Right atrium auricular region (tissue), 2 donors: ENCODE measurements at regions not wholly inside any gene's neighbourhood (a gene's known extent, or its start where the extent isn't known, plus 50 kb on each side); places are given as distances from the start of the nearest gene placed in this dataset.
"Not testable (repeated sequence)": the region's sequence is repeated elsewhere in the genome, so short reads cannot be mapped to it uniquely, and the experiment has no call there.

Experiments used
- DNase-seq: peaks from one replicate; pipeline ENCODE4 v3.0.0-alpha.2; 2019; ENCODE audit warnings: low spot score
- H3K27ac ChIP-seq, 2 donors: fragments of 200-600 bp; sonication (generic); 1 replicate in 1 of 2; 2 replicates in 1 of 2; pipeline ENCODE4 v1.5.1; 2016 to 2019
- H3K27me3 ChIP-seq, 2 donors: fragments of 200-600 bp; sonication (generic); one replicate each; pipeline versions ENCODE4 v1.5.1 to v1.6.0; 2017 to 2019
- H3K36me3 ChIP-seq: fragments of 200-600 bp; sonication (generic); one replicate; pipeline ENCODE4 v1.5.1; 2016
- H3K4me1 ChIP-seq, 2 donors: fragments of 200-600 bp; sonication (generic); one replicate each; pipeline versions ENCODE4 v1.5.1 to v1.6.0; 2017 to 2019
- H3K4me3 ChIP-seq, 2 donors: fragments of 200-600 bp; sonication (generic); 1 replicate in 1 of 2; 2 replicates in 1 of 2; pipeline ENCODE4 v1.5.1; 2017 to 2019; ENCODE audit warnings: mild to moderate bottlenecking in 1 of 2, moderate library complexity in 1 of 2
- H3K9me3 ChIP-seq, 2 donors: fragments of 200-600 bp; sonication (generic); one replicate each; pipeline ENCODE4 v1.5.1; 2019
- CTCF ChIP-seq, 2 donors: fragments of 200-600 bp; sonication (generic); IDR thresholded peaks; one replicate each; pipeline ENCODE4 v1.5.1; 2019; ENCODE audit warnings: antibody characterized with exemption in 2 of 2

GRCh38 chr6:80519811-80520594 lies 413.5 kb downstream of the BCKDHB start:
- Histone ChIP-seq H3K27me3 (no peaks in the 10 kb centered on the region), H3K4me1 (no peaks in the 10 kb centered on the region), H3K27ac (no peak overlapping the region), H3K9me3 (no peaks in the 10 kb centered on the region), H3K4me3 (no peak overlapping the region), H3K36me3 (no peaks in the 10 kb centered on the region)
- no peak for DNase-seq
- no peak for TF ChIP-seq CTCF (IDR thresholded peaks at IDR 0.05)

DNA sequence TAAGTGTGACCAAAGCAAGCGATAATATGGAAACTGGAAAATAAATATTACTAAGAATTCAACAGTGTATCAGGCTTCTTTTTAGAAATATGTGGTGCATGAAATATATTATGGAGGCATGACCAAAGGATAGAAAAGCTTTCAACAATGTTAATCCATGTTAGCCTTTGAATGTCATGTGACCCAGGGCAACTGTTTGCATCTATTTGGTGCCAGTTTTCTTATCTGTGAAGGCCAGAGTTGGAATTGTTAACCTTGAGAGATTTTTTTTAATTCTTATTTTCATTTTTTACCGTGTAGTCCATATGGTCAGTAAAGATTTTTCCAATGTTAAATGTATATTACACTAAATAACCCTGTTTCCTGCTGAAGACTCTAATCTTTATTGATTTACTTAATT lies 411.1 kb downstream of the BCKDHB start:
- DNase-seq = no peak
- Histone ChIP-seq H3K4me1 (no peaks in the 10 kb centered on the region), H3K36me3 (no peaks in the 10 kb centered on the region), H3K4me3 (no peak overlapping the region), H3K27ac (no peak overlapping the region), H3K9me3 (no peaks in the 10 kb centered on the region), H3K27me3 (no peaks in the 10 kb centered on the region)
- no peak for TF ChIP-seq CTCF (IDR thresholded peaks at IDR 0.05)

- H3K27ac ChIP-seq, H3K27me3 ChIP-seq, H3K9me3 ChIP-seq, H3K4me3 ChIP-seq, H3K4me1 ChIP-seq, H3K36me3 ChIP-seq, DNase-seq: not testable (repeated sequence)
Observed at GRCh38 chr6:80510521-80510920, 404.1 kb downstream of the BCKDHB start.

DNA sequence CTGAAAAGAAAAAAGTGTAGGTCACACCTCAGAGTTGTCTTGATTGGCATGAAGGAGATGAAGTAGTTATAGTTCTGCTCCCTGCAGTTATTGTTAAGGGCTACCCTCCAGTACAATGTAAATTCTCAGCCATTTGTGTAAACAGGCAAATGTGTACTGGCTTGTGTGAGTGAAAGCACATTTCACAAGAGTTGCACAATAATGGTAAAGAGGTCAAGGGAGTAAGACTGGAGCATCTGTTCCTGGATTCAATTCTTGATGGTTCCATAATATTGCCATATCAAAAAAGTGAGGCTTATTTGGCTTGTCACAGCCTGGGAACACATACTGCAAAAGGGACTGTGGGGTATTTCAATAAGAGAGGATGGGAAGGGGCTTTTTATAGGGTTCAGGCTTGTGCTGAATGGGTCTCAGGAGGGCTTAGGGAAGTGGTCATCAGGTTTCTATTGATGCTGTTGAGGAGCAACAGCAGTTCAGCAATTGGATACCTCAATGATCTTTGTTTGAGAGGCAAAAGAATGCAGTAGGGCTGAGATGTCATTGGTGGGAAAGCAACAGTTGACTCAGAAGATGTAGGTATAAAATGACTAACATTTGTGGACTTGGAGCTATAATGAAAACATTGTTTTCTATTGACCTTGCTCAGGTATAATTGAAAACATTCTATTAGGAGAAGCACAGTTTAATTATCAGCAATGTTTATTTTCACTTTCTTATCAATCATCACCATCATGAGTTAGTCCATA lies 402.6 kb downstream of the BCKDHB start:
- Histone ChIP-seq H3K4me3 (no peak overlapping the region), H3K9me3 (no peaks in the 10 kb centered on the region), H3K27me3 (no peaks in the 10 kb centered on the region), H3K4me1 (no peaks in the 10 kb centered on the region), H3K27ac (no peak overlapping the region), H3K36me3 (no peaks in the 10 kb centered on the region)
- DNase-seq = no peak
- TF ChIP-seq CTCF (IDR thresholded peaks at IDR 0.05) = no peak

GRCh38 chr6:80504882-80505281 lies 398.4 kb downstream of the BCKDHB start:
- DNase-seq = no peak
- Histone ChIP-seq H3K9me3 (no peaks in the 10 kb centered on the region), H3K27me3 (no peaks in the 10 kb centered on the region), H3K36me3 (no peaks in the 10 kb centered on the region), H3K4me1 (no peaks in the 10 kb centered on the region), H3K4me3 (no peak overlapping the region), H3K27ac (no peak overlapping the region)
- TF ChIP-seq CTCF (IDR thresholded peaks at IDR 0.05) = no peak

DNA sequence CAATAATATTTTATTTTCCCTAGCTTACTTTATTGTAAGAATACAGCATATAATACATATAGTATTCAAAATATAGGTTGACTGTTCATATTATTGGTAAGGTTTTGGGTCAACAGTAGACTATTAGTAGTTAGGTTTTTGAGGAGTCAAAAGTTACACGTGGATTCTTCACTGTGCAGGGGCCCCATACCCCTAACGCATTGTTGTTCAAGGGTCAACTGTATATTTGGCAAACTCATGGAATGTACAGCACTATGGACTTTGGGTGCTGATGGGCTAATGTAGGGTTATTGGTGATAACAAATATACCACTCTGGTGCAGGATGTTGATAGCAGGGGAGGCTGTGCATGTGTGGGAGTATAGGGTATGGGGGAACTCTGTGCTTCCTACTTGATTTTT lies 397.2 kb downstream of the BCKDHB start:
- no peaks in the 10 kb centered on the region for H3K9me3 ChIP-seq
- no peak for TF ChIP-seq CTCF (IDR thresholded peaks at IDR 0.05)
- H3K36me3 ChIP-seq = no peaks in the 10 kb centered on the region
- no peaks in the 10 kb centered on the region for H3K4me1 ChIP-seq
- no peaks in the 10 kb centered on the region for H3K27me3 ChIP-seq
- no peak for DNase-seq
- H3K4me3 ChIP-seq = no peak overlapping the region
- no peak overlapping the region for H3K27ac ChIP-seq
